Endothelial cell (in vitro differentiated cells): ENCODE measurements at regions not wholly inside any gene's neighbourhood (a gene's known extent, or its start where the extent isn't known, plus 50 kb on each side); places are given as distances from the start of the nearest gene placed in this dataset.

Experiments
- DNase-seq: peaks from one replicate; pipeline ENCODE4 v3.0.0; 2021; ENCODE audit warnings: low spot score
- H3K27ac Mint-ChIP-seq: one replicate; pipeline ENCODE4 v1.8.0; 2021; ENCODE audit warnings: mixed read lengths, inconsistent platforms; ENCODE audit not compliant: unreplicated experiment
- H3K27me3 Mint-ChIP-seq: one replicate; pipeline ENCODE4 v1.8.0; 2021; ENCODE audit warnings: mild to moderate bottlenecking, moderate library complexity, mixed read lengths, inconsistent platforms; ENCODE audit not compliant: unreplicated experiment
- H3K36me3 Mint-ChIP-seq: one replicate; pipeline ENCODE4 v1.8.0; 2021; ENCODE audit warnings: mild to moderate bottlenecking, low read depth, mixed read lengths, inconsistent platforms; ENCODE audit not compliant: unreplicated experiment
- H3K4me1 Mint-ChIP-seq: one replicate; pipeline ENCODE4 v1.8.0; 2021; ENCODE audit warnings: mild to moderate bottlenecking, mixed read lengths, inconsistent platforms; ENCODE audit not compliant: unreplicated experiment
- H3K4me3 Mint-ChIP-seq: one replicate; pipeline ENCODE4 v1.8.0; 2021; ENCODE audit warnings: mild to moderate bottlenecking, mixed read lengths, inconsistent platforms; ENCODE audit not compliant: unreplicated experiment
- H3K9me3 Mint-ChIP-seq: one replicate; pipeline ENCODE4 v1.8.0; 2021; ENCODE audit warnings: mixed read lengths, inconsistent platforms; ENCODE audit not compliant: unreplicated experiment
- TF ChIP-seq, protein P1 (sequence below): fragments of 200-600 bp; sonication (generic); IDR thresholded peaks from one replicate; pipeline ENCODE4 v1.5.0; 2021; ENCODE audit warnings: antibody characterized with exemption; ENCODE audit not compliant: unreplicated experiment

DNA sequence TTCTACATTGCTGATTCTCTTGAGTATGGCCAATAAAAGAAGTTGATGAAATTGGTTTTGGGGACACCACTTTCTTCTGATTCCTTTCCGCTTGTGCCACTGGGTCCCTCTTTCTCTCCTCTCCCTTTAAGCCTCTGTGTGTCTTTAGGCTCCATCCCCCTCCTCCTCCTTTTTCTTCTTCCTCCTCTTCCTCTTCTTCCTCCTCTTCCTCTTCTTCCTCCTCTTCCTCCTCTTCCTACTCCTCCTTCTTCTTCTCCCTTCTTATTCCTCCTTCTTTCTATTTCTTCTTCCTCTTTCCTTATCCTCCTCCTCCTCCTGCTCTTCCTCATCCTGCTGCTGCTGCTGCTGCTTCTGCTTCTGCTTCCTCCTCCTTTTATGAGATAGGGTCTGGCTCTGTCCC lies 93.7 kb downstream of the CHD9NB start:
- Mint-ChIP-seq H3K27ac (no peak overlapping the region), H3K27me3 (no peaks in the 10 kb centered on the region), H3K4me3 (no peak overlapping the region), H3K9me3 (no peaks in the 10 kb centered on the region), H3K36me3 (no peaks in the 10 kb centered on the region), H3K4me1 (peaks cover 4% of the 10 kb centered on the region)
- TF ChIP-seq, protein P1, sequence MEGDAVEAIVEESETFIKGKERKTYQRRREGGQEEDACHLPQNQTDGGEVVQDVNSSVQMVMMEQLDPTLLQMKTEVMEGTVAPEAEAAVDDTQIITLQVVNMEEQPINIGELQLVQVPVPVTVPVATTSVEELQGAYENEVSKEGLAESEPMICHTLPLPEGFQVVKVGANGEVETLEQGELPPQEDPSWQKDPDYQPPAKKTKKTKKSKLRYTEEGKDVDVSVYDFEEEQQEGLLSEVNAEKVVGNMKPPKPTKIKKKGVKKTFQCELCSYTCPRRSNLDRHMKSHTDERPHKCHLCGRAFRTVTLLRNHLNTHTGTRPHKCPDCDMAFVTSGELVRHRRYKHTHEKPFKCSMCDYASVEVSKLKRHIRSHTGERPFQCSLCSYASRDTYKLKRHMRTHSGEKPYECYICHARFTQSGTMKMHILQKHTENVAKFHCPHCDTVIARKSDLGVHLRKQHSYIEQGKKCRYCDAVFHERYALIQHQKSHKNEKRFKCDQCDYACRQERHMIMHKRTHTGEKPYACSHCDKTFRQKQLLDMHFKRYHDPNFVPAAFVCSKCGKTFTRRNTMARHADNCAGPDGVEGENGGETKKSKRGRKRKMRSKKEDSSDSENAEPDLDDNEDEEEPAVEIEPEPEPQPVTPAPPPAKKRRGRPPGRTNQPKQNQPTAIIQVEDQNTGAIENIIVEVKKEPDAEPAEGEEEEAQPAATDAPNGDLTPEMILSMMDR, result no peak
- DNase-seq, result no peak

DNA sequence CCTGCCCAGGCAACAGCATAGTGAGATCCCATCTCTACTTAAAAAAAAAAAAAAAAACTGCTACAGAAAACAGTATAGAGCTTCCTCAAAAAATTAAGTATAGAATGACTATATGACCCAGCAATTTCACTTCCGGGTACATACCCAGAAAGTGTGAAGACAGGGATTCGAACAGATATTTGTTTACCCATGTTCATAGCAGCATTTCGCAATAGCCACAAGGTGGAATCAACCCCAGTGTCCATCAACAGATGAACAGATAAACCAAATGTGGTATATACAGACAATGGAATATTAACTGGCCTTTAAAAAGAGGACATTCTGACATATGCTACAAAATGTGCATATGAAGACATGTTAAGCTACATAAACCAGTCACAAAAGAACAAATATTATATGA lies 95.5 kb downstream of the CHD9NB start:
- Mint-ChIP-seq H3K4me3 (no peak overlapping the region), H3K27ac (no peak overlapping the region), H3K36me3 (no peaks in the 10 kb centered on the region), H3K9me3 (no peaks in the 10 kb centered on the region), H3K4me1 (no peaks in the 10 kb centered on the region), H3K27me3 (no peaks in the 10 kb centered on the region)
- TF ChIP-seq, protein P1, result no peak
- DNase-seq, result no peak

DNA sequence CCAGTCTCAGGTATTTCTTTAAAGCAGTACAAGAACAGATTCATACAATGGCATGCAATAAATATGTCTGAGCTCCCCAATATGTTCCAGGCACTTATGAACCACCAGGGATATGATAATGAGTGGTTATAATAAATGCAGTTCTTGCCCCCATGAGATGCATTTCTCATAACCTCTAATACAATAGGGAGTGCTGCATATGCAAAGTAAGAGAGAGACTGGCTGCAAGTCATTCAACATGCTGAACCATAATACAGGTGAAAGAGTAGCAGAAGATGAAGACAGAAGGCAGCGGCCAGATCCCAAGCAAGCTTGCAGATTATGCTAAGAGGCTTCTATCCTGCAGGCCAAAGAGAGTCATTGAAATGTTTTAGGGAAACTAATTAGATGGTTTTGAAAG lies 96.7 kb downstream of the CHD9NB start:
- Mint-ChIP-seq H3K9me3 (no peaks in the 10 kb centered on the region), H3K27me3 (no peaks in the 10 kb centered on the region), H3K4me3 (no peak overlapping the region), H3K36me3 (no peaks in the 10 kb centered on the region), H3K27ac (no peak overlapping the region), H3K4me1 (no peaks in the 10 kb centered on the region)
- TF ChIP-seq, protein P1, result no peak
- no peak for DNase-seq

DNA sequence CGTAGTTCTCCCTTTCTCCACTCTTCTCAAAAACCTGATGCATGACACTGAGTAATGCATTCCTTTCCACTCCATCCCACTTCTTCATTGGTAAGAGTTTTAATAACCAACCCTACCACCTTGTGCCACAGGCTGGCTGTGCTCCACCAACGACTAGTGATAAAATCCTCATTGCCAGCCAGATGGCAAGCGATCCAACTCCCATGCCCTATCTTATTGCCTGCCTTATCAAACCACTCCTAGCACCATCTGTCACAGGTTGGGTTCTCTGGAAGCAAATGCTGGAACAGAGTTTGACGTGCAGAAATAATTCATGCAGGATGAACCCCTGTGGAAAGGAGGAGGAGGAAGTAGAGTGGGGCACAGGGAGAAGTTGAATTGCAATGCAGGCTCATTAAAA lies 99.5 kb downstream of the CHD9NB start:
- TF ChIP-seq, protein P1, result no peak
- Mint-ChIP-seq H3K27me3 (no peaks in the 10 kb centered on the region), H3K4me3 (no peak overlapping the region), H3K9me3 (no peaks in the 10 kb centered on the region), H3K4me1 (no peaks in the 10 kb centered on the region), H3K27ac (no peak overlapping the region), H3K36me3 (no peaks in the 10 kb centered on the region)
- DNase-seq, result no peak

DNA sequence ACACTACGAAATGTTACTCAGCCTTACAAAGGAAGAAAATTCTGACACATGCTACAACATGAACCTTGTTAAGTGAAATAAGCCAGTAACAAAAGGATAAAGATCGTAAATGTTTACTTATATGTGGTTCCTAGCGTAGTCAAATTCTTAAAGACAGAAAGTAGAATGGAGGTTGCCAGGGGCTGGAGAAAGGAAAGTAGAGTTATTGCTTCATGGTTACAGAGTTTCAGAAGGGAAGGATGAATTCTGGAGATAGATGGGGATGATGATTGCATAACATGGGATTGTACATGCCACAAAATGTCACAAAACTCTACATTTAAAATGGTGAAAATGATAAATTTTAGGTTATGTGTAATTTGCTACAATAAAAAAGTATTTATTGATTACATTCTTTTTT lies 103.8 kb downstream of the CHD9NB start:
- Mint-ChIP-seq H3K9me3 (no peaks in the 10 kb centered on the region), H3K27me3 (peaks cover 1% of the 10 kb centered on the region), H3K4me1 (no peaks in the 10 kb centered on the region), H3K4me3 (no peak overlapping the region), H3K27ac (no peak overlapping the region), H3K36me3 (no peaks in the 10 kb centered on the region)
- no peak for DNase-seq
- TF ChIP-seq, protein P1, result no peak
